ENCODE measurements at regions not wholly inside any gene's neighbourhood (a gene's known extent, or its start where the extent isn't known, plus 50 kb on each side); places are given as distances from the start of the nearest gene placed in this dataset.
"Not testable (repeated sequence)": the region's sequence is repeated elsewhere in the genome, so short reads cannot be mapped to it uniquely, and the experiment has no call there.

DNA sequence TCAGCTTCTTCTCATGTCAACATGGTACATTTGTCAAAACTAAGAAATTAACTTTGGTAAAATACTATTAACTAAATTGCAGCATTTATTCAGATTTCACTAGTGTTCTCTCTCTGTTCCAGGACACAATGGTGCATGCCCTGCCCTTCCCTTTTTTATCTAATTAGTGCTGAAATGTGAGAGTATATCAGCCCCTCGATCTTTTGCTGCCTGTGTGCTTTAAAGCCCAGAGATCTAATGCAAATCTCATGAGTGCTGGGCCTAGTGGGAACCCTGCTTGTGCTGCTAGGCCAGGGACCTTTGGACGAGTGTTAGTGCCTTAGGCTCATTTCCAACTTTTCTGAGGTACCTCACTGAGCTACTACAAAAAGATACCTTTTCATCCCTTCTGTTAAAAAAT, 221.1 kb upstream of the EDNRB start:
- DNase-seq (ENCODE audit: low read depth in 2 of 2) = no peak

DNA sequence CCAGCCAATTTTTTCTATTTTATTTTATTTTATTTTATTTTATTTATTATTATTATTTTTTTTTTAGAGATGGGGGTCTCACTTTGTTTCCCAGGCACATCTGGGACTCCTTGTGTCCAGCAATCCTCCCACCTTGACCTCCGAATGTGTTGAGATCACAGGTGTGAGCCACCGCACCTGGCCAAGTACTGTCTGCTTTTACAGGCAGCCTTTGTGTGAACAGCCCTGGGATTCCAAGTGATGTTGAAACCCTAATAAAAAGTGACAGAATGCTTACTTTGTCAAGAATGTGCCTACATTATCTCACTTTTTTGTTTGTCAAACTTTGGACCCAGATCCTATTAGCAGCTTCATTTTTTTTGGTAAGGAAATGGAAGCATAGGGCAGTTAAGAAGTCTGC, 220.1 kb upstream of the EDNRB start:
- no peak for DNase-seq (ENCODE audit: low read depth in 2 of 2)

DNA sequence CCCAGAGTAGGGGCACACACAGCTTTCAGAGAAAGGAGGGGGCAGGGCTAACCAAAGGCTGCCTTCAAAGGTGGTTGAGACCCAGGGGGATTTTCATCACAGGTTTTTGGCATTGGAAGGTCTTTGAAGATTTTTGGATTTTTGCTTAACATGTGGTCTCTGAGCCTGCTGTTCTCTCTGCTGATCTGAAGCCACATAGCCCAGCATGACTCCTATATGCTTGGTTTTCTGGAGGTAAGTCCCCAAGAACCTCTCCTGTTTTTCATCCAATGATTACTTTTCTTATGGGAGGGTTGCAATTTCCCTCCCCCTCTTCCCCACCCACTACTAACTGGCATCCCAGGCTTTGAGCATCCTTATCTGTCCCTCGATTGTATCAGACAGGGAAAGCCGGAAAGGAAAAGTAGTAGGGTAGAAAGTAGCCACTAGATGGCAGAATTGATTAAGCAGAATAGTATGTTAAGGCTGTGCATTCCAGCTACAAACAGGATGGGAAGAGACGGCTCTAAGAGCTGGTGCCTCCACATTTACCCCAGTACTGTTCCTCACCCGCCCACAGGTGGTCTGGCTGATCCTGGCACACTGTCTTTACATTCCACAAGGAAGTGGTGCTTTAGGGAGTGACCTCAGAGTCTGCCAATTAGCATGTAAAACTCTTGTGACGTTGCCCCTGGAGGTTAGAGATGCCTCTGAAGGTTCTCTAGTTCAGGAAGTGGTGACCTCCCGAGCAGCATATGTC, 218.9 kb upstream of the EDNRB start:
- DNase-seq (ENCODE audit: low read depth in 2 of 2) = no peak

DNA sequence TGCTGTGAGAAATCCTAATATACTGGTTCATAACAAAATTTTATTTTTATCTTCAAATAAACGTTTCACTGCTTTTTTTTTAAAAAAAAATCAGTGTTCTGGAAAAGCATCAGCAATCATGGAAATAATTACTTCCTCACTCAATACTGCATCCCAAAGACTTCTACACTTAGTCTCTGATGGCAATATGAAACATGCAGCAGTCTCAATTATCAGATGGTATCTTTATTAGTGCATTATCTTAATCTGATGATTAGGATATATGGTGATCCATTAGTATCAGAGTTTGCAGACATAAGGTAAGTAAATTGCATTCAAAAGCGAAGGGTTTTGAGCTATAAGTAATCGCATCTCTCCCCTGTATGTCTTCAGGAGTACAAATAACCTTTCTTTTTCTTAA, 218.3 kb upstream of the EDNRB start:
- DNase-seq (ENCODE audit: low read depth in 2 of 2) = no peak

DNA sequence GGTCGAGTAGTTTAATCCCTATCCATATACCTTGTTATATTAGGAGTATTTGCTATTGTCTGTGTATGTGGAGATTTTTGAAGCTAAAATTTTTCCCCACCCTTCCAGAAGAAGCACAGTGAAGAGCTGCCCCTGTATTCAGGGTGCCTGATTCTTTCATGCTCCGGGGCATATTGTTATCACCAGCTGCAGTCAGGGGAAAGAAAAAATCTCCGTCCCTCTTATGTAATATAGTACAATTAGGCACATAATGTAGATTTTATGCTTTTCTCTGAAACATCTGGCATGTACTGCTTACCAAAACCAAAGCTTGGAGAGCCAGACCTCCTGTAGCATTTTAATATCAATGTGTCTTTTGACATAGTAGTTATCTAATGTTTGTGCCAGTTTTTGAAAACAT, 214.9 kb upstream of the EDNRB start:
- DNase-seq (ENCODE audit: low read depth in 2 of 2) = no peak

DNA sequence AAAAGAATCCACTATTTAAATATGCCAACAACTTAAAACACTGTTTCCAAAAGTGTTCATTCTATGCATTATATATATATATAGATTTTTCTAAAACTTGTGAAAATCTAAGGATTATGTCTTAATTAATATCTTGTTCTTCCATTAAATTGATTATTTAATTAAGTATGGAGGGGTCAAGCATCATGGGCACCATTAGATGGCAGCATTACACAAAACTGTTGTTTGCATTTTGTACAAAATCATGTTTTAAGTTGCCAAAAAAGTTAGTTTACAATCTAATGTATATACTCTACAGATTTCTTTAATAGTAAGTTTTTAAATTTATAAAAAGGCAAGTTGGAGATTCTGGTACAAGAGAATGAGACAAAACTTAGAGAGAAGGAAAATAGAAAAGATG, 213.2 kb upstream of the EDNRB start:
- no peak for DNase-seq (ENCODE audit: low read depth in 2 of 2)

DNA sequence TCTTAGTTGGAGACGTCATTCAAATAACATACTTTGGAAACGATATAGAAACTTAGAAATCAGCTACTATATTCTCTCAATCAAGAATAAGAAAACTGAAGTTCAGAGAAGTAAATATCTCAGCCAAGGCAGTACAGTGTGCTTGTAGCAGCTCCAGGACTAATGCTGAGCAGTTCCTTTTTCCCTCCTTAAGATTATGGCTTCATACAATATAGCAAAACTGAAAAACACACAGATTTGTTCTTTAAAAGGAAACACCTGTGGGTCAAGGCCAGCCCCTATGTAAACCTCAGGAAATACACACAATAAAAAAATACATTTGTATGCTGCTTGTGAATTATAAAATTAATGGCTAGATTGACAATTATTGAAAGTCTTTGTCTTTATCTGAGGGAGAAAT, 212.7 kb upstream of the EDNRB start:
- no peak for DNase-seq (ENCODE audit: low read depth in 2 of 2)

DNA sequence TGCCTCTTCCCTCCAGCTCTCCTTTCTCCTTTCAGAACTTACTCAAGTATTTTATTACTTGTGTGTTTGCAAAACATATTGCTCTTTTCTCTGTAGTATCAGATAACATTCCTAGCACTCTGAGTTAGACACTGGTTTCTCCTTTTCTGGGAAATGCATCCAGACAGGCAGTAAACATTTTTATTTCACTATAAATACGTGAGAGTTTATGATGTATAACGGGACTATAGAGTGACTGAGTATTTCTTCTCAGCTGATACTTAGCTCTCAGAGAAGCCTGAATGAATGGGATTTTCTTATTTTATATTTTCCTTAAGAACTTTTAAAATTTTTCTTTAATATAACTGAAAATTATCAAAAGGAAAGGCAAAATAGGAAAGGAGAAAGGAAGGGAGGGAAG, 211.2 kb upstream of the EDNRB start:
- DNase-seq (ENCODE audit: low read depth in 2 of 2) = no peak

DNA sequence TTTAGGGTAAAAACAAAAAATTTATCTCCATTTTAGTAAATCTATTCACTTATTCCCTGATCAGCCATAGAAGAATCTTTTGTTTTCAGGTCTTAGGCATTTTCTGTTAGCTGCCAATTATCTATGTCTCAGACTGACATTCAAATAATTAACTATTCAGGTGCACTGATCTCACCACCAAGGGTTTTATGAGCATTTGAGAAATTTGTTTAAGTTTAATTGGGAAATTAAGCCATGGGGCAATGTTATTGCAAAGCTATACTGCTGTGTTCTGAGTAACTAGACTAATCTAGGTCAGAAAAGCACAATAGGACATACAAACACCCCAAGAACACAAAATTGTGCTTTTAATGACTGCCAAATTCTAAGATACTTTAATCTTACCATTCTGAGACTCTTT, 210.7 kb upstream of the EDNRB start:
- DNase-seq (ENCODE audit: low read depth in 2 of 2) = no peak

DNA sequence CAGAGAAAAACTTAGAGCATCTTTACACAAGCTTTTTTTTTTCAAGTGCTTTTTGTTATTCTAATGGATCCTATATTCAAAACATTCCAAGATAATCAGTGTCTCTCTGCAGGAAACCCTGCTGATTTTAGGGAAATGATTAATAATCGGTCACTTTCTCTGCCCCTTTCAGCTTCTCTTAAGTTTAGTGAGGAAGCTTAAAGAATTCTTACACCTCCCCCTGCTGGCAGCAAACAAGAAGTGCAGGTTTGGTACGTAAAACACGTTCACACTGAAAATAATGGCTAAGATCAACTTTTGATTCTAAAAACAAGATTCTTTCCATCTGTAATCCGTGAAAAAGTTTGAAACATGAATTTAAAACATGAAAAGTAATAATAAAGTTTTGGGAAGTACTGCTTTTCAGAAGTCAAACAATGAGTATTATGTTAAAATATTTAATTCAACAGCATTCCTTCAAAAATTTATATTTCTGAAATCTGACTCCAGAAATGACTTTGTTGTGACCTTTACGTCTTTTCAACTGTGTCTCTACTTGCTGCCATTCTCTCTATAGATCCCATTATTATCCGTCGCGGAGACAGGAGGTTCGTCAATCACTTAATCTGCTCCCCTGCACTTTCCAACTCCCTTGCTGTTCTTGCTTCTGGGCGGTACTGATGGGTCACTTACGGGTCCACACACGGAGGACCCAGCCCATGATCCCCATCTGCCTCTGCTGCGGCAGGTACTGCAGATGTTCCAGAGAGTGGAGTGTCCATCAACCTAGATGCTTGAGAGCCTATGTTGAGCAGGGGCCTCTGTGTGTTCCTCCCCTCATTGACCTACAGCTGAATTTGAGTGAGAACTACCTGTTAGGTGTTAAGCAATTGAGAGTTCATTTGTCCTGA, 203.1 kb upstream of the EDNRB start:
- peak in 1 of 2 experiments; percentile 8 for DNase-seq (ENCODE audit: low read depth in 2 of 2)

DNA sequence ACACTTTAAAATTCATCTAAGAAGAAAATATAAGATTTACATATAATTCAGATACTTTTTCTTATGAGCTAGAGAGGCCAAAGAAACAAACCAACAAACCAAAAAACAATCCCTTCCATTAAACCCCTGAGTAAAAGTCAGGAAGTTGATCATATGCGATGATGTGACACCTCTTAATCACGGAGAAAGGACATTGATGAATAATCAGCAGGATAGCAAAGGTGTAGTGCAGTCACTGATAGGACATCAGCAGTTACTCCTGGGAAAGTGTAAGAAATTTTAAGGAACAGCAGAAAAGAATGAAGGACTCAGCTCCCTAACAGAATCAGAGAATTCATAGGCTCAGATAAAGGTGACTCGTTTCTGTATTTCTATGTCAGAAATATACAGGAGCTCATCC, 202.4 kb upstream of the EDNRB start:
- no peak for DNase-seq (ENCODE audit: low read depth in 2 of 2)

DNA sequence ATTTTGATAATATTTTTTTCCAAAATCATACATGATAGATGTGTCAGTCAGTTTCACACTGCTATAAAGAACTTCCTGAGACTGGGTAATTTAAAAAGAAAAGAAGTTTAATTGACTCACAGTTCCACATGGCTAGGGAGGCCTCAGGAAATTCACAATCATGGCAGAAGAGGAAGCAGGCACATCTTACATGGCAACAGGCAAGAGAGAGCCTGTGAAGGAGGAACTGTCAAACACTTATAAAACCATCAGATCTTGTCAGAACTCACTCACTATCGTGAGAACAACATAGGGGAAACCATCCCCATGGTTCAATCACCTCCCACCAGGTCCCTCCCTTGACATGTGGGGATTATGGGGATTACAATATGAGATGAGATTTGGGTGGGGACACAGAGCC, 201.5 kb upstream of the EDNRB start:
- DNase-seq (ENCODE audit: low read depth in 2 of 2) = not testable (repeated sequence)

DNA sequence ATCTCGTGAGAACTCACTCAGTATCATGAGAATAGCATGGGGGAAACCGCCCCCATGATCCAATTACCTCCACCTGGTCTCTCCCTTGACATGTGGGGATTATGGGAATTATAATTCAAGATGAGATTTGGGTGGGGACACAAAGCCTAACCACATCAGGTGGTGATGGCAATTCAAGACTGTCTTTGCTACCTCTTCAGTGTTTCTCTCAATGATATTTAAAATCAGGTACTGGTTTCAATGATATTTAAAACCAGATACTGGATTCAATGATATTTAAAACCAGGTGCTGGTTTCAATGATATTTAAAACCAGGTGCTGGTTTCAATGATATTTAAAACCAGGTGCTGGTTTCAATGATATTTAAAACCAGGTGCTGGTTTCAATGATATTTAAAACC, 198.4 kb upstream of the EDNRB start:
- DNase-seq (ENCODE audit: low read depth in 2 of 2) = not testable (repeated sequence)

DNA sequence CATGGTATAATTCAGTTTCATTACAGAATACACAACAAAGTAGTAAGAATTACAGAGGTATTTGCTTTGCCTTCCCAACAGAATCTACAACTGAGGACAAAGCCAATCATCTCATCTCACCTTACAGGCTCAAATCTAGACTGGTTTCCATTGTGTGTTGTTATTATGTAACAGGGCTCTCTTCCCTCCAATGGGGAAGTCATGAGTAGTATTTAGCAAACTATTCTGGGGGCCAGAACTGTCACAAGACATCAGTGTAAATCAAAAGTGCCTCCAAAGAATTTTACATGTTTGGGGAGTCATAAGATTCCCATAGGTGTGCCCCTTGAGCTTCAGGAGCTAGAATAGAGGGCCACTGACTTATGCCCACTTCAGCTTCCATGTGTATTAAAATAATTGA, 187.0 kb upstream of the EDNRB start:
- no peak for DNase-seq (ENCODE audit: low read depth in 2 of 2)

DNA sequence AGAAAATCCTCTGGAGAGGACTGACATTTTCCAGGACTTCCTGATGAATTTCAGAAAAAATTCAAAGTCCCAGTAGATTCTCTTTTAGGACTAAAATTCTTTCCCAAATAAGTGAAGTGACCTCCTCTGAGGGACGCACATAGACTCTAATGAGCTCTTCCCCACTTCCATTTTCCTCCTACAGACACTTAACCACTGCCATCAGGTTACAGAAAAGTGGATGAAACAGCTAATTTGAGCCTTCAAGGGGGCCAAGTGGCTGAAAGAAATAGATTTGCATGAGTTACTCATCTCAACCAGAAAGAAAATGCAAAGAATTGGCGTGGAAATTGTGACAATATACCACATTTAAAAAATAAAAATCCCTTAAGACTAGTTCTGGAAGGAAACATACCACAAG, 185.3 kb upstream of the EDNRB start:
- no peak for DNase-seq (ENCODE audit: low read depth in 2 of 2)

DNA sequence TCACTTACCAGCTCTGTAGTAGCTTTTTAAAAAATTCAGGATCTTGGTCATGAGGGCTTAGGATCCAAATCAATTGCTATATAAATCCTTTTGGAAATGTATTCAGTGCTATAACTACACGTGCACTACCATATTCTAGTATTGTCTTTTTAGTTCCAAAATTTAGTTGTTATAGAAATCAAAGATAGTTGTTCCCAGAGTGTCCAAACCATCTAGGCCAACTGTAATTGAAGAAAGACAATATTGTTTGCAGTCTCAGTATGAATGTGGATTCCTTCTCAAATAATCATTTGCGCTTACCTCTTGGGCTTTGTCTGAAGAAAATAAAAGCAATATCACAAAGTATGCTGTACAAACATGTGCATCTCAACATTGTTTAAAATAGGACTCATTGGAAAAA, 184.1 kb upstream of the EDNRB start:
- DNase-seq (ENCODE audit: low read depth in 2 of 2) = no peak

DNA sequence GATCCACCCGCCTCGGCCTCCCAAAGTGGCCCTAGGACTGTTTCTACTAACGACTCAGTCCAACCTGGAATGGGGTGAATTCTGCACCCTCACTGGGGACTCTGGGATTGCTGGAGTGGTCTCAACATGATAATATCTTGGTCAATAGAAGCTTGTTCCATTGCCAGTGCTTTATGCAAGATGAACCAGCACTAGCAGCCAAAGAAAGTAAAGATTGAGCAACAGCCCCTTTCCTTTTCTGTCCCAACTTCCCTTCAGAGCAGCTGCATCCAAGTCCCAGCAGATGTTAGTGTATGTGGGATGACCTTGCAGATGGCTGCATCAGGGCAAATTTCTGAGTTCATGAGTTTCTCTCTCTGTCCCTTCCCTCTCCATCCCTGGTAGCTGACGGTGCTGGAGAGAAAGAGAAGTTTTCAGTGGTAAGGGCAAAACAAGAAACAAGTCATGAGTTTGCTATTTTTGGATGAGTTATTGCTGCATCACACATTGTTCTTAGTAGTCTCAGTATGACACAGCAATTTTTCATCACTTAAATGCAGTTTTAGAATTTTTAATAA, 183.6 kb upstream of the EDNRB start:
- no peak for DNase-seq (ENCODE audit: low read depth in 2 of 2)

DNA sequence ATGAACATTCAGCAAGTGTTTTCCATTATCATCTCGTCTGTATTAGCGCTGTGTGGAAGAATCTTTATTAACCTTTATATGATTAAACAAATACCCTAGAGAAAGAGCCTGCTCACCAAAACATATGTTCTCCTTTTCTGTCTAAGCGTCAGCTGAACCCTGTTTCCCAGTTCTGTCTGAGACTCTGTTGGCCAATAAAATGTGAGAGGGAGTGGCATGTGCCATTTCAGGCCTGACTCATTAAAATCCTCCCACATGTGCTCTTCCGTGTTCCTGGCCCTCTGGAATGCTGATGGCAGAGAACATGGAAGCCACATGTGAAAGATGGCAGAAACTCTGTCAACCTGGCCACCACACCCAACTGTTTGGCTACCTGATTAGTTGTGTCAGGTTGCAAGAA, 181.9 kb upstream of the EDNRB start:
- no peak for DNase-seq (ENCODE audit: low read depth in 2 of 2)

DNA sequence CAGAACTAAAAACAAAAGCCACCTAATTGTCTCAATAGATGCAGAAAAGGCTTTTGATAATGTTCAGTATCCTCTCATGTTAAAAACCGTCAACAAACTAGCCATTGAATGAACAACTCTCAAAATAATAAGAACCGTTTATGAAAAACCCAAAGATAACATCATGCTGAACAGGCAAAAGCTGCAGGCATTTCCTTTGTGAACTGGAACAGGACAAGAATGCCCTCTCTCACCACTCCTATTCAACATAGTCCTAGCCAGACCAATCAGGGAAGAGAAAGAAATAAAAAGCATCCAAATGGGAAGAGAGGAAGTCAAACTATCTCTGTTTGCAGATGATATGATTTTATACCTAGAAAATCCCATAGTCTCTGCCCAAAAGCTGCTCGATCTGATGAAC, 179.6 kb upstream of the EDNRB start:
- DNase-seq (ENCODE audit: low read depth in 2 of 2) = no peak

DNA sequence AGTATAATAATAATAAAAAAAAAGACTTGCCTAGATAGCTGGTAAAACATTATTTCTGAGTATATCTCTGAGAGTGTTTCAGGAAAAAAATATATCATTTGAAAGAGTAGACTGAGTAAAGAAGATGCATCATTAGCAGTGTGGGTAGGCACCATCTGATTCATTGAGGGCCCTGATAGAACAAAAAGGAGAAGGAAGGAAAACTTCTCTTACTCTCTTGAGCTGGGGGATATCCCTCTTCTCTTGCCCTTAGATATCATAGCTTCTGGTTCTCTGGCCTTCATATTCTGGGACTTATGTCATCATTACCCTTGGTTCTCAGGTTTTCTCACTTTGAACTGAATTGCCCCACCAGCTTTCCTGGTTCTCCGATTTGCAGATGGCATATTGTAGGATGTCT, 177.6 kb upstream of the EDNRB start:
- DNase-seq (ENCODE audit: low read depth in 2 of 2) = no peak

DNA sequence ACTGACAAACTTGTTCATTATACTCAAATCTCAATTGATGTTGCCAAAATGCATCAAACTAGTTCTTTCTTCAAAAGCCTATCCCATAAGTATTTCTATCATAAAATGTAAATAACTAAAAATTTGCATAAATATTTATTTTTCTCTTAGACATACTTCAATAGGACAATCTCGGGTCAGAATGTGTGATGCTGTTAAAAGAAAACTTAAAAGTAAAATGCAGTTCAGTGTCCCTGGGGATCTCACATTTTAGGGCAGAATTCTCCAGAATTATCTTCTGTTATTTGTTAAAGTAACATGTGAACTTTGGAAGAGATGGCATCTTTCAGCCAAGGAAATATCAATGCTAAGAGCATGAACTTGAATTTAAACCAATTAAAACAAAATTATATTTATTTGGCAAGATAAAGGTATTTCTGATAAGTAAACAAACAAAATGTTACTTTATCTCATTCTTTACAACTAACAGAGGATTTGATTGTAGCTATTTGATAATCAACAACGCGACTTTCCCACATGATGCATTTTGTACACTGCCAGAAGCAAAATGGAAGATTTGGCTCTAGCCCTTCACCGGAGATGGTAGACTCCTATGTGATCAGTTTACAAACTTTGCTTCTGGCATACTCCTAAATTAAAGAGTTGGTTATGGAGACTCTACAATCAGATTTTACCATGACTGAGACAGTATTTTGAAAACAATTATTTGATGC, 169.5 kb upstream of the EDNRB start:
- DNase-seq (ENCODE audit: low read depth in 2 of 2) = no peak

DNA sequence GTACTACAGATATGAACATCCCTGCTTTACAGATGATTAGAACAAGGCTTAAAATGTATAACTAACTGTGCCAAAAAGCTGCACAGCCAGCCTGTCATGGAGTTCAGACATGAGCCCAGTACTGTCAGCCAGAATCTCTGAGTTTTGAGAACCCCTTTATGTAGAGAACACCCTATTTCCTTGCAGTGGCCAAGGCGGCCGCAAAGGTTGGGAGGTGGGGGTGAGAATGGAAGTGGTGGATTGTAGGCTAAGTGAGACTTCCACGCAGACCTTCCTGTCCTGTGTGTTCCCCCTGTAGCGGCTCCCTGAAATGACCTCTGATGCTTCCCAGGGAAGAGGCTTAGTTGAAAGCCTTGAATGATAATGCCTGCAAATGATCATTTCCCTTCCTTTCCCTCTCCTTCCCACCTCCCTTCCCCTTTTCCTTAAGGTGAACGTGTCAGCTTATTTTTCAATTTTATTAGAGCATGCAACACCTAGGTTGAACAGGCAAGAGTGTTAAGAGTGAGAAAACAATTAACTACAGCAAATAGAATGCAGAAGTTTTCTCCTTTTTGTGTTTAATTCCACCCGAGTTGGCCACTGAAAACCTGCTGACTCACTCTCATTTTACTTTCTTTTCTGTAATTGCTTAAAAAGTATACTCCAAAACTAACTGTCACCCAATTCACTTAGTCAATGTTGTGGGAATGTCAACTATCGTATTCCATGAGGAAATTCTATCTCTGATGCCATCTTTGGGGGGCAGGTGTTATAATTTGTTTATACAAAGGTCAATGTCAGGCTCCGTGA, 167.0 kb upstream of the EDNRB start:
- DNase-seq (ENCODE audit: low read depth in 2 of 2) = no peak
